ENCODE measurements at regions not wholly inside any gene's neighbourhood (a gene's known extent, or its start where the extent isn't known, plus 50 kb on each side); places are given as distances from the start of the nearest gene placed in this dataset.

GRCh38 chr14:50007123-50007903 is 109.1 kb downstream of the VCPKMT start:
- DNase-seq (ENCODE audit: low spot score) = no peak
- TF ChIP-seq, protein P1, sequence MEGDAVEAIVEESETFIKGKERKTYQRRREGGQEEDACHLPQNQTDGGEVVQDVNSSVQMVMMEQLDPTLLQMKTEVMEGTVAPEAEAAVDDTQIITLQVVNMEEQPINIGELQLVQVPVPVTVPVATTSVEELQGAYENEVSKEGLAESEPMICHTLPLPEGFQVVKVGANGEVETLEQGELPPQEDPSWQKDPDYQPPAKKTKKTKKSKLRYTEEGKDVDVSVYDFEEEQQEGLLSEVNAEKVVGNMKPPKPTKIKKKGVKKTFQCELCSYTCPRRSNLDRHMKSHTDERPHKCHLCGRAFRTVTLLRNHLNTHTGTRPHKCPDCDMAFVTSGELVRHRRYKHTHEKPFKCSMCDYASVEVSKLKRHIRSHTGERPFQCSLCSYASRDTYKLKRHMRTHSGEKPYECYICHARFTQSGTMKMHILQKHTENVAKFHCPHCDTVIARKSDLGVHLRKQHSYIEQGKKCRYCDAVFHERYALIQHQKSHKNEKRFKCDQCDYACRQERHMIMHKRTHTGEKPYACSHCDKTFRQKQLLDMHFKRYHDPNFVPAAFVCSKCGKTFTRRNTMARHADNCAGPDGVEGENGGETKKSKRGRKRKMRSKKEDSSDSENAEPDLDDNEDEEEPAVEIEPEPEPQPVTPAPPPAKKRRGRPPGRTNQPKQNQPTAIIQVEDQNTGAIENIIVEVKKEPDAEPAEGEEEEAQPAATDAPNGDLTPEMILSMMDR (IDR thresholded peaks at IDR 0.05; ENCODE audit: borderline replicate concordance, control extremely low read depth, extremely low read depth, insufficient read depth, missing control alignments) = no peak
- in situ Hi-C loops (cut with MboI; ENCODE audit: low sequenced_read_pairs, unreplicated experiment) = loop anchor here (10.0 kb wide), 1 partner anchor 113 kb away; the partner anchor contains the start of gene ARF6

DNA sequence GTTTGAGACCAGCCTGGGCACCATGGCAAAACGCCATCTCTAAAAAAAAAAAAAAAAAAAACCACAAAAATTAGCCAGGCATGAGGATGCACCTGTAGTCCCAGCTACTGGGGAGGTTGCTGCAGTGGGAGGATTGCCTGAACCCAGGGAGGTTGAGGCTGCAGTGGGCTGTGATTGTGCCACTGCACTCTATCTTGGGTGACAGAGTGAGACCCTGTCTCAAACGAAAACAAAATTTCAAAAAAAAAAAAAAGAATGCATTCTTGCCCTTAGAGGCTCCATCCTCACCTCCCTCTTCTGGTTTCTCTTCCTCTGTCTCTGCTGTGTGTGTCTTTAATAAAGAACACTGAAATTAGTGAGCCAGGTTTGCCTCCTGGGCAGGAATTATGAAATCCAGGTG is 107.8 kb downstream of the VCPKMT start:
- in situ Hi-C loops (cut with MboI; ENCODE audit: low sequenced_read_pairs, unreplicated experiment) = loop anchor here (10.0 kb wide), 1 partner anchor 114 kb away; the partner anchor contains the start of gene ARF6
- TF ChIP-seq, protein P1 (IDR thresholded peaks at IDR 0.05; ENCODE audit: borderline replicate concordance, control extremely low read depth, extremely low read depth, insufficient read depth, missing control alignments) = no peak
- no peak for DNase-seq (ENCODE audit: low spot score)

GRCh38 chr14:50008974-50009373 is 107.4 kb downstream of the VCPKMT start:
- TF ChIP-seq, protein P1 (IDR thresholded peaks at IDR 0.05; ENCODE audit: borderline replicate concordance, control extremely low read depth, extremely low read depth, insufficient read depth, missing control alignments) = no peak
- no peak for DNase-seq (ENCODE audit: low spot score)
- in situ Hi-C loops (cut with MboI; ENCODE audit: low sequenced_read_pairs, unreplicated experiment) = loop anchor here (10.0 kb wide), 1 partner anchor 114 kb away; the partner anchor contains the start of gene ARF6

- TF ChIP-seq, protein P1 (IDR thresholded peaks at IDR 0.05; ENCODE audit: borderline replicate concordance, control extremely low read depth, extremely low read depth, insufficient read depth, missing control alignments) = no peak
- no peak for DNase-seq (ENCODE audit: low spot score)
- in situ Hi-C loops (cut with MboI; ENCODE audit: low sequenced_read_pairs, unreplicated experiment) = no loop called here
These were observed 105.6 kb downstream of the VCPKMT start for GRCh38 chr14:50010752-50011151.

DNA sequence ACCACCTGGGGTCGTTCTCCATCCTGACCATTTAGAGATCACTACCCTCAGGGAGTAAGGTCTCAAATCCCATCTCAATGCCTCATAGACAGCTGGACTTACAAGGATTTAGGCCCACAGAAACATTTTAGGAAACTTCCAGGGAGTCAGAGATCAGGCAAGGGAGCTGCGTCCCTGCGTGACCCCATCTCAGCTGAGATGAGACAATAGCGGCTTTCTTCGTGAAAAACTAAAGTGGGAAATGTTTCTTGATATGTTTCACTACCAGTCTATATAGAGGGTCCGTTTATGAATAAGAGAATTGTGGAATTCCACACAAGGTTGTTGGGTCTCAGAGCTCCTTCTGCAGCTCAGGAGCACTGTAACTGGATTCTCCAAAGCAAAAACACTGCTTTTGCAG is 105.1 kb downstream of the VCPKMT start:
- TF ChIP-seq, protein P1 (IDR thresholded peaks at IDR 0.05; ENCODE audit: borderline replicate concordance, control extremely low read depth, extremely low read depth, insufficient read depth, missing control alignments) = no peak
- in situ Hi-C loops (cut with MboI; ENCODE audit: low sequenced_read_pairs, unreplicated experiment) = no loop called here
- no peak for DNase-seq (ENCODE audit: low spot score)

- no peak for DNase-seq (ENCODE audit: low spot score)
- TF ChIP-seq, protein P1 (IDR thresholded peaks at IDR 0.05; ENCODE audit: borderline replicate concordance, control extremely low read depth, extremely low read depth, insufficient read depth, missing control alignments) = no peak
- in situ Hi-C loops (cut with MboI; ENCODE audit: low sequenced_read_pairs, unreplicated experiment) = no loop called here
These were observed 103.7 kb downstream of the VCPKMT start for GRCh38 chr14:50012644-50013043.
